ENCODE measurements at regions not wholly inside any gene's neighbourhood (a gene's known extent, or its start where the extent isn't known, plus 50 kb on each side); places are given as distances from the start of the nearest gene placed in this dataset.

DNA sequence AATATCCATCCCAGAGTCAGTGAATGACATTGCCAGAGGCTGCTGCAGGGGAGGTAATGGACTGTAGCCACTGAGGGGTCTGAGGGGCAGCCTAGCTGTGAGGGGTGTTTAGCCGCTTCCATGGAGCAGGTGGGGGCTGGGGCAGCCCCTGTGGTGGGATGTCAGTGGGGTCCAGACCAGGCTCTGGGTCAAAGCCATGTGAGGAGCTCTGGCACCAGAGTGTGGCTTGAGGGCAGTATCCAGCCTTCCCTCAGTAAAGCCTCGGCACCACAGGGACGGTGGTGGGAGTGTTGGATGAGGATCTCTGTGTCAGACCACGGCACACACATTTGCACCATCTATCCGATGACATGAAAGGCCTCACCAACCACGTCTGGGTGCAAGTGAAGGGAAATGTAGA lies 85.0 kb downstream of the INHBB start:
- WGBS, 3 donors = 80 to 89% (median 88%) methylated on average over 6 of the region's 6 CpGs
- DNase-seq = no peak
- no peak for FAIRE-seq

DNA sequence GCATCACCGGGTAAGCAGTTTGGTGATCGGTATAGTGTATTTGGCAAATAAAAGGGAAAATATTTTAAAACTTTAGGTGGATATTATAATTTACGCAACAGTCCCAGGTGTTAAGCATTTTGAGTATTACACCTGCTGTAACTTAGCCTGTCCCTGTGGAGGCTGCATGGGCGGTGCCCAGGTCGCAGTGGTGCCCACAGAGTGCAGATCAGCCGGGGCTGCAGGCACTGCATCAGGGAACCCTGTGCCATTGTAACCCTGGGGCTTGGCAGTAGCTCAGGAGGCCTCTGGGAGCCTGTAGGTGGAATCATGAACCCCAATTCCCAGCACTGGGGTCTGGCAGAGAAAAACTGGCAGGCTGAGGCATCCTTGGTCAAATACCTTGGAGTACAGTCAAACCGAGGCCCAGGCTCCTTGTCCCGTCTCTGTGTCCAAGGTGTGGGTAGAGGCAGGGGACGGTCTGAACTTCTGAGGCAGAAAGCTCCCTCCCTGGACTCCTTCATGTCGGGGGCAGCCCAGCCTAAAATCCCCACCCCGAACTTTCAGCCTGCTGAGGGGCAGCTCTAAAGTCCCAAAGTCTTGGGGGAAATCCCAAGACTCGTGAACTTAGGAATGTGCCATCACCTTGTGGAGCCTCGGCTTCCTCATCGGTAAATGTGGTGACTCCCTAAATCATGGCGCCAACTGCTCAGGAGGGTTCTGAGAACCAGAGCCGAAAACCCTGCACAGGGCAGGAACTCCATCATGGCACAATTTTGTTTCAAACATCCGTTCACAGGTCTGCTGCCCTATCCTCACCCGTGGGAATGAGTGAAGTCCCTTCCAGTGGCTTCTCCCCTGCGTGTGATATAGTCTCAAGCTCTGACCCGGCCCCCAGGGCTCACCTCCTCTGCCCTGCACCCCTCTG lies 85.7 kb downstream of the INHBB start:
- Histone ChIP-seq H3K9me3 (ENCODE audit: control insufficient read depth in 2 of 2, insufficient read depth in 1 of 2, low read depth in 1 of 2, low read length in 1 of 2) (no peaks in the 10 kb centered on the region), H3K27ac (ENCODE audit: low read depth in 1 of 3, low read length in 2 of 3) (no peak overlapping the region), H3K4me3 (ENCODE audit: low read depth in 1 of 3, low read length in 3 of 3) (no peak overlapping the region), H3K4me1 (ENCODE audit: control insufficient read depth in 3 of 3, insufficient read depth in 2 of 3, low read depth in 1 of 3, low read length in 2 of 3) (no peaks in the 10 kb centered on the region), H3K27me3 (ENCODE audit: control insufficient read depth in 3 of 3, insufficient read depth in 3 of 3, low read length in 3 of 3) (peaks cover 0 to 3% (median 0%) of the 10 kb centered on the region in 3 donors), H3K36me3 (ENCODE audit: control insufficient read depth in 3 of 3, insufficient read depth in 2 of 3, low read depth in 1 of 3, low read length in 3 of 3) (no peaks in the 10 kb centered on the region)
- 84 to 88% (median 84%) methylated on average over 20 of the region's 20 CpGs for WGBS, 3 donors
- DNase-seq (no peak), FAIRE-seq (no peak)

More for the DNA sequence above, 85.0 kb downstream of the INHBB start:
- no peak overlapping the region for H3K27ac ChIP-seq (ENCODE audit: low read depth in 1 of 3, low read length in 2 of 3)
- H3K4me3 ChIP-seq (ENCODE audit: low read depth in 1 of 3, low read length in 3 of 3) = no peak overlapping the region
- H3K9me3 ChIP-seq (ENCODE audit: control insufficient read depth in 2 of 2, insufficient read depth in 1 of 2, low read depth in 1 of 2, low read length in 1 of 2) = no peaks in the 10 kb centered on the region
- peaks cover 0 to 8% (median 0%) of the 10 kb centered on the region in 3 donors for H3K27me3 ChIP-seq (ENCODE audit: control insufficient read depth in 3 of 3, insufficient read depth in 3 of 3, low read length in 3 of 3)
- H3K36me3 ChIP-seq (ENCODE audit: control insufficient read depth in 3 of 3, insufficient read depth in 2 of 3, low read depth in 1 of 3, low read length in 3 of 3) = no peaks in the 10 kb centered on the region
- H3K4me1 ChIP-seq (ENCODE audit: control insufficient read depth in 3 of 3, insufficient read depth in 2 of 3, low read depth in 1 of 3, low read length in 2 of 3) = no peaks in the 10 kb centered on the region

DNA sequence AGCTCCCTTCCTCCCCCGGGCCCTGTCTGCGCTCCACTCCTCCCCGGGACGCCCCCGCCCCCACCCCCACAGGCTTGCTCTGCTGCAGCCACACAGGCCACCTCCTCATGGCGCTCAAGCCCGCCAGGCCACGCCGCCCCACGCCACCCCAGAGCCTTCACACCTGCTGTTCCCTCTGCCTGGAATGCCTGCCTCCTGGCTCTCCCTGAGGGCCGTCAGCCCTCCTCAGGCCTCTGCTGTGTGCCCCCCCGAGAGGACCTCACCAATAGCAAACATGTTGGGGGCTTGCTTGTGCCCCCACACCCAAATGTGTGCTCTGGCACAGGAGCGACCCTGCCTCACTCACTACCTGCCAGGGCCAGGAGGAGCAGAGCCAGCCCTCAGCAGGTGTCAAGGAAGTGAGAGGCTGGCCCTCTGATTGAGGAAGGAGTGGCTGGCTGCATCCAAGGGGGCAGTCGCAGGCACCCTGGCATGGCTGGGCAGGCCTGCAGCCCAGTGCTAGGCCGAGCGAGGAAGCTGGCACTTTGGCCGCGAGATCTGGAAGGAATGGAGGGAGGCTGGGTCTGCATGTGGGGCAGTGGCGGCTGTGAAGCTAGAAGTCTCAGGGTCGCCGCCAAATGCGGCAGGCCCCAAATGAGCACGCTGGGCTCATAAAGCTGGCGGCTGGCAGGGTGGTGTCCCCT lies 86.5 kb downstream of the INHBB start:
- 86% methylated on average over 24 of the region's 24 CpGs for WGBS, 3 donors
- no peak for FAIRE-seq

DNA sequence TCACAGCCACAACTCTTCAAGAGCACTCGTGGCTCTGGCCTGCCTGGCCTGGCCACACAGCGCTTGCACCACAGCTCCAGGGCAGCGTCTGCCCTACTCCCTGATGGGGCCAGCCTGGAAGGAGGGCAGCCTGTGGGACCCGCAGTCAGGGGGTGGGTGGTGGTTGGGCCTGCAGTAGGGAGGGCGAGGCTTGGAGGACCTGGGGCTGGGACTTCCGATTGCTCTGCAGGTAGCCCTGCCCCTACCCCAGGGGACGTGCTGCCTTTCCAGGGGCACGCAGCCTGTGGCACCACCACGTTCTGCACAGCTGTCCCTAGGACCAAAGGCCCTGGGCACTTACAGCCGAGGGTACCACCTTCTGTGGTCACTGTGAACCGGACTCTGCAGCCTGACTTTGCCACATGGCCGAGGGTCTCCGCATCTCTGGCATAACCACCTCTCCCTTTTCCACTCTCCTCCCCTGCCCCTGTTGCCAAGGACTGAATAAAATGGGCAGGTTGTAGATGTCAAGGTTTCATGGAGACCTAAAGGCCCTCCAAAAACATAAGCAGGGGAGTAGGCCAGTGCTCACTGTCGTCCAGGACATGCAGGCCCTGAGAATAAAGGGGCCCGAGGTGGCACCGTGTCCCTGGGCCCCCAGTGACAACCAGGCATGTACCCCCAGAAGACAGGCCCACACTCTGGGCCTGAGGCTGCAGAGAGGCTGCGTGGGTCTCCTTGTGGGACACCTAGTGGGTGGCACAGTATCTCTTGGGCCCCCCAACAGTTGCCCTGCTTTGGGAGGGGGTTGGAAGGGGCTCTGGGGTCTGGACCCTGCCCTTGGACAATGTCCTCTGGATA lies 87.3 kb downstream of the INHBB start:
- Histone ChIP-seq H3K36me3 (ENCODE audit: control insufficient read depth in 3 of 3, insufficient read depth in 2 of 3, low read depth in 1 of 3, low read length in 3 of 3) (no peaks in the 10 kb centered on the region), H3K4me1 (ENCODE audit: control insufficient read depth in 3 of 3, insufficient read depth in 2 of 3, low read depth in 1 of 3, low read length in 2 of 3) (no peaks in the 10 kb centered on the region), H3K27me3 (ENCODE audit: control insufficient read depth in 3 of 3, insufficient read depth in 3 of 3, low read length in 3 of 3) (peaks cover 0 to 8% (median 1%) of the 10 kb centered on the region in 3 donors), H3K27ac (ENCODE audit: low read depth in 1 of 3, low read length in 2 of 3) (no peak overlapping the region), H3K9me3 (ENCODE audit: control insufficient read depth in 2 of 2, insufficient read depth in 1 of 2, low read depth in 1 of 2, low read length in 1 of 2) (no peaks in the 10 kb centered on the region), H3K4me3 (ENCODE audit: low read depth in 1 of 3, low read length in 3 of 3) (no peak overlapping the region)
- 85 to 88% (median 88%) methylated on average over 13 to 17 of the region's 17 CpGs for WGBS, 3 donors
- DNase-seq (no peak), FAIRE-seq (no peak)

More for the DNA sequence above, 86.5 kb downstream of the INHBB start:
- no peak overlapping the region for H3K27ac ChIP-seq (ENCODE audit: low read depth in 1 of 3, low read length in 2 of 3)
- no peak for DNase-seq
- no peaks in the 10 kb centered on the region for H3K36me3 ChIP-seq (ENCODE audit: control insufficient read depth in 3 of 3, insufficient read depth in 2 of 3, low read depth in 1 of 3, low read length in 3 of 3)
- H3K9me3 ChIP-seq (ENCODE audit: control insufficient read depth in 2 of 2, insufficient read depth in 1 of 2, low read depth in 1 of 2, low read length in 1 of 2) = no peaks in the 10 kb centered on the region
- no peak overlapping the region for H3K4me3 ChIP-seq (ENCODE audit: low read depth in 1 of 3, low read length in 3 of 3)
- peaks cover 0 to 8% (median 1%) of the 10 kb centered on the region in 3 donors for H3K27me3 ChIP-seq (ENCODE audit: control insufficient read depth in 3 of 3, insufficient read depth in 3 of 3, low read length in 3 of 3)
- no peaks in the 10 kb centered on the region for H3K4me1 ChIP-seq (ENCODE audit: control insufficient read depth in 3 of 3, insufficient read depth in 2 of 3, low read depth in 1 of 3, low read length in 2 of 3)

DNA sequence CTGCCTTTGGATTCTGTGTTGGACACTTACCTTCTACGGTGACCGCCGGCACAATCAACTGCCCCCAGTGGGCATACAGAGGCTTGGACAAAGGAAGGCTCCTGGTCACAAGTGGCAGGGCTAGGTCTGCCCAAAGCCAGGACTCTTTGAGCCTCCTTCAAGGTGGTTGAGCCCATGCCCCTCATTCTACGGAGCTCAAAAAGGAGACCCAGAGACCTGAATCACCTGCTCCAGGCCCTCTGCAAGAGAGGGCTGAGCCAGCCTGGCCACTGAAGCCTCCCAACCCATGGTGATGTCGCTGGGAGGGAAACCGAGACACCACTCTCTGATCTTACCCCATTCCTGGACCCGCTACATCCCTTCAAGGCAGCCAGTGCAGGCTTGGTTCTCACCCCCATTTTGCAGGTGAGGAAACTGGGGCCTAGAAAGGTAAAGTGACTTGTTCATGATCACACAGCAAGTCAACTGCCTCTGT lies 87.9 kb downstream of the INHBB start:
- Histone ChIP-seq H3K27ac (ENCODE audit: low read depth in 1 of 3, low read length in 2 of 3) (no peak overlapping the region), H3K27me3 (ENCODE audit: control insufficient read depth in 3 of 3, insufficient read depth in 3 of 3, low read length in 3 of 3) (peaks cover 0 to 8% (median 1%) of the 10 kb centered on the region in 3 donors), H3K36me3 (ENCODE audit: control insufficient read depth in 3 of 3, insufficient read depth in 2 of 3, low read depth in 1 of 3, low read length in 3 of 3) (no peaks in the 10 kb centered on the region), H3K4me1 (ENCODE audit: control insufficient read depth in 3 of 3, insufficient read depth in 2 of 3, low read depth in 1 of 3, low read length in 2 of 3) (no peaks in the 10 kb centered on the region), H3K9me3 (ENCODE audit: control insufficient read depth in 2 of 2, insufficient read depth in 1 of 2, low read depth in 1 of 2, low read length in 1 of 2) (no peaks in the 10 kb centered on the region), H3K4me3 (ENCODE audit: low read depth in 1 of 3, low read length in 3 of 3) (no peak overlapping the region)
- WGBS, 3 donors = 85 to 95% (median 92%) methylated on average over 7 of the region's 7 CpGs
- DNase-seq (no peak), FAIRE-seq (no peak)

DNA sequence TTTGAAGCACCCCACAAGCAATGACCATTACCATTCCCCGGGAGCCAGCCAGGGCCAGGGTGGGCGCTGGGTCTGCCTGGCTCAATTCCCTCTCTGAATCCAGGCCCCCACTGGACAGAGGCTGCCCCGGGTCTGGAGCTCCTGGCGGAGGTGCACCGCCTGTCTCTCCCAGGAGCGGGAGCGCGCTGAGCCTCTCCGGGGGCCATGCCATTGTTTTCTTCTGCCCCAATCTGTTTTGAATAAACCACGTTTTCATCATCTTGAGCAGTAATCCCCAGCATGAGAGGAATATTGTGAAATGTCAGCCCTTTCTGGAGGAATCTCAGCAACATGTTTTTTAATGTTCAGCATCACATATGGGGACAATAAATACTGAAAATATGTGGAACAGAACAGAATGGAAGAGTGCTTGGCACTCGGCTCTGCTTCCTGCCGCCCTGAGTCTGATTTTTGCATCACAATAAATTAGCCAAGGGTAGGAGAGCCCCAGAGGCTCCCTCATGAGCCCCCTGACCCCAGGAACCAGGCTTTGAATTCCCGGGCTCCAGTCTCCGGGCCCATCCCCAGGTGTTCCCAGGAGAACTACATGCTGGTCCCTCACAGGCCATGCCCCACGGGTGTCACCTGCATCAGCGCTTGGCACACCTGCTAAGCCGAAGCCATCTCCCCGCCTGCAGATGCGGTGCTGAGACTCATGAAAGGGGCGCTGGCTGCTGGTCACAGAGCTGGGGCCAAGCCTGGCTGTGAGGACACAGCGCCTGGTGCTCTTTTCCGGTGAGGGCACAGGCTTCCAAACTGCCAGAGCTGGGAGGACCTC lies 88.8 kb downstream of the INHBB start:
- H3K36me3 ChIP-seq (ENCODE audit: control insufficient read depth in 3 of 3, insufficient read depth in 2 of 3, low read depth in 1 of 3, low read length in 3 of 3) = no peaks in the 10 kb centered on the region
- H3K27me3 ChIP-seq (ENCODE audit: control insufficient read depth in 3 of 3, insufficient read depth in 3 of 3, low read length in 3 of 3) = peaks cover 0 to 8% (median 1%) of the 10 kb centered on the region in 3 donors
- DNase-seq = no peak
- no peak for FAIRE-seq
- WGBS, 3 donors = 73 to 79% (median 78%) methylated on average over 22 of the region's 22 CpGs
- H3K4me1 ChIP-seq (ENCODE audit: control insufficient read depth in 3 of 3, insufficient read depth in 2 of 3, low read depth in 1 of 3, low read length in 2 of 3) = no peaks in the 10 kb centered on the region
- H3K4me3 ChIP-seq (ENCODE audit: low read depth in 1 of 3, low read length in 3 of 3) = no peak overlapping the region
- no peaks in the 10 kb centered on the region for H3K9me3 ChIP-seq (ENCODE audit: control insufficient read depth in 2 of 2, insufficient read depth in 1 of 2, low read depth in 1 of 2, low read length in 1 of 2)
- no peak overlapping the region for H3K27ac ChIP-seq (ENCODE audit: low read depth in 1 of 3, low read length in 2 of 3)

DNA sequence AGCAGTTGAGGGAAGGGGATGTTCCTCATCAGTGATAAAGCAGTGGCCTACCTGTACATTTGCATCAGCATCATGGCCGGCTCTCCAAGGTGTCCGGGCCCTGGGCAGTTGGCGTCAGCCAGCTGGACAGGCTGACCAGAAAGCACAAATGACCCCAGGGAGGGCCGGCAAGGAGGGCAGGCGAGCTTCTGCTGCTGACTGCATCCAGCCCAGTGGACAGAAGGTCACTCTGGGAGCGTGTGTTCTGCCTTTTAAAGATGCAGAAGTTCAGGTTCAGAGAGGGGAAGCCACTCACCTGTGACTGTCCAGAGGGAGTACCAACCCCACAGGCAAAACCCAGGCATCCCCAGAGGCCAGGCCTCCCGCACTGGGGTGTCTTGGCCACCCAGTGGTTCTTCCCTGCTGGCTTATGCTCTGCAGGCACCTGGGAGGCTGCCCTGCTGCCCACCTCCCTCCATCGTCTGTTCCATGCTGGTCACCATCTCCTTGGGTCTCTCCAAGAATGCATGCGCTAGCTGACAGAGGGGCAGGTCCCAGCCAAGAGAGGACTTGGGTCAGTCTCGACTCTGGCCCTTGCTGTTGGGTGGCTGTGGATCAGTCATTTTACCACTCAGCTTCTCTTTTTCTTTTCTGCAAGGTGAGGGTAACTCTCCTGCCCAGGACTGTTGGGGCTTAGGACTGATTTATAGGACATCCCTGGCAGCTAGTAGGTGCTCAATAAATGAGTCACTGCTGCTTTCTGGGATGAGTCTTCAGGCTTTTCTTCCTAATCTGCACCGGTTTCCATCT lies 89.9 kb downstream of the INHBB start:
- Histone ChIP-seq H3K27me3 (ENCODE audit: control insufficient read depth in 3 of 3, insufficient read depth in 3 of 3, low read length in 3 of 3) (peaks cover 0 to 14% (median 6%) of the 10 kb centered on the region in 3 donors), H3K4me3 (ENCODE audit: low read depth in 1 of 3, low read length in 3 of 3) (no peak overlapping the region), H3K27ac (ENCODE audit: low read depth in 1 of 3, low read length in 2 of 3) (no peak overlapping the region), H3K36me3 (ENCODE audit: control insufficient read depth in 3 of 3, insufficient read depth in 2 of 3, low read depth in 1 of 3, low read length in 3 of 3) (no peaks in the 10 kb centered on the region), H3K9me3 (ENCODE audit: control insufficient read depth in 2 of 2, insufficient read depth in 1 of 2, low read depth in 1 of 2, low read length in 1 of 2) (no peaks in the 10 kb centered on the region), H3K4me1 (ENCODE audit: control insufficient read depth in 3 of 3, insufficient read depth in 2 of 3, low read depth in 1 of 3, low read length in 2 of 3) (peaks cover 0 to 7% (median 0%) of the 10 kb centered on the region in 3 donors)
- FAIRE-seq (no peak), DNase-seq (no peak)
- 83 to 85% (median 85%) methylated on average over 11 of the region's 11 CpGs for WGBS, 3 donors
